Neural crest cell (in vitro differentiated cells): ENCODE measurements at regions not wholly inside any gene's neighbourhood (a gene's known extent, or its start where the extent isn't known, plus 50 kb on each side); places are given as distances from the start of the nearest gene placed in this dataset.

Experiments used
- DNase-seq: peaks from one replicate; pipeline ENCODE4 v3.0.0; 2021; ENCODE audit warnings: low read depth, mixed read lengths, low spot score
- H3K27ac Mint-ChIP-seq: one replicate; pipeline ENCODE4 v1.8.0; 2021; ENCODE audit warnings: mild to moderate bottlenecking, mixed read lengths; ENCODE audit not compliant: unreplicated experiment
- H3K27me3 Mint-ChIP-seq: 2 replicates; pipeline ENCODE4 v1.8.0; 2021; ENCODE audit warnings: low read depth, mild to moderate bottlenecking, mixed read lengths
- H3K36me3 Mint-ChIP-seq: 2 replicates; pipeline ENCODE4 v1.8.0; 2021; ENCODE audit warnings: low read depth, mild to moderate bottlenecking, mixed read lengths
- H3K4me1 Mint-ChIP-seq: 2 replicates; pipeline ENCODE4 v1.8.0; 2021; ENCODE audit warnings: mixed read lengths
- H3K4me3 Mint-ChIP-seq: one replicate; pipeline ENCODE4 v1.8.0; 2021; ENCODE audit warnings: mild to moderate bottlenecking, mixed read lengths
- H3K9me3 Mint-ChIP-seq: 2 replicates; pipeline ENCODE4 v1.8.0; 2021; ENCODE audit warnings: mixed read lengths
- TF ChIP-seq, protein P1 (sequence below): fragments of 200-600 bp; sonication (generic); conservative IDR thresholded peaks from 2 replicates; pipeline ENCODE4 v1.5.0; 2021; ENCODE audit warnings: antibody characterized with exemption, mild to moderate bottlenecking

DNA sequence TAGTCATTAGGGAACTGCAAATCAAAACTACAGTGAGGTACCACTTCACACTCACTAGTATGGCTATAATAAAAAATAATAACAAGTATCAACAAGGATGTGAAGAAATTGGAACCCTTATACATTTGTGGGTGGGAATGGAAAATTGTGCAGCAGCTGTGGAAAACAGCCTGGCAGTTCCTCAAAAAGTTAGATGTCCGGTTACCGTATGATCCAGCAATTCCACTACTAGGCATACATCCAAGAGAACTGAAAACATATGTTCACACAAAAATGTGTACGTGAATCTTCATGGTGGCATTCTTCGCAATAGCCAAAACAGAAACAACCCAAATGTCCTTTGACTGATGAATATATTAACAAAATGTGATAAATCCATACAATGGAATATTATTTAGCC, 187.9 kb upstream of the LYSMD4 start:
- H3K36me3 Mint-ChIP-seq = no peaks in the 10 kb centered on the region
- H3K4me1 Mint-ChIP-seq = peaks cover 10% of the 10 kb centered on the region
- no peak overlapping the region for H3K27ac Mint-ChIP-seq
- TF ChIP-seq, protein P1, sequence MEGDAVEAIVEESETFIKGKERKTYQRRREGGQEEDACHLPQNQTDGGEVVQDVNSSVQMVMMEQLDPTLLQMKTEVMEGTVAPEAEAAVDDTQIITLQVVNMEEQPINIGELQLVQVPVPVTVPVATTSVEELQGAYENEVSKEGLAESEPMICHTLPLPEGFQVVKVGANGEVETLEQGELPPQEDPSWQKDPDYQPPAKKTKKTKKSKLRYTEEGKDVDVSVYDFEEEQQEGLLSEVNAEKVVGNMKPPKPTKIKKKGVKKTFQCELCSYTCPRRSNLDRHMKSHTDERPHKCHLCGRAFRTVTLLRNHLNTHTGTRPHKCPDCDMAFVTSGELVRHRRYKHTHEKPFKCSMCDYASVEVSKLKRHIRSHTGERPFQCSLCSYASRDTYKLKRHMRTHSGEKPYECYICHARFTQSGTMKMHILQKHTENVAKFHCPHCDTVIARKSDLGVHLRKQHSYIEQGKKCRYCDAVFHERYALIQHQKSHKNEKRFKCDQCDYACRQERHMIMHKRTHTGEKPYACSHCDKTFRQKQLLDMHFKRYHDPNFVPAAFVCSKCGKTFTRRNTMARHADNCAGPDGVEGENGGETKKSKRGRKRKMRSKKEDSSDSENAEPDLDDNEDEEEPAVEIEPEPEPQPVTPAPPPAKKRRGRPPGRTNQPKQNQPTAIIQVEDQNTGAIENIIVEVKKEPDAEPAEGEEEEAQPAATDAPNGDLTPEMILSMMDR = no peak
- peaks cover 65% of the 10 kb centered on the region for H3K27me3 Mint-ChIP-seq
- no peaks in the 10 kb centered on the region for H3K9me3 Mint-ChIP-seq
- H3K4me3 Mint-ChIP-seq = no peak overlapping the region
- no peak for DNase-seq

DNA sequence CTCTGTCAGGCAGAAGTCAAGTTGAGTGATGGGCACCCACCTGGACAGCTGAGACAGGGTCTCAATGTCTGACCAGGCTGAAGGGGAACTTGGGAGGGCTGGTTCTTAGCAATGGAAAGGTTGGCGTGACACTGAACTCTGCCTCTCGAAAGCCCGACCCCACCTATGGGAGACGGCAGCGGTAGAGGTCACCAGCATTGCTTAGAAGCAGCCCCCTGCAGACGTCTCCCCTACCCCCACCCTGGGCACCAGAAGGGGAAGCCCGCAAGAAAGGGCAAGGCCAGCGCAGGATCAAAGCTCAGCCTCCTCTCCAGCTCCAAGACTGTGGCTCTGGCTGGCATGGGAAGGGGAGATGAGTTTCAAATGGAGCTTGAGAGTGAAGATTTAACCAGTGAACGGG, 184.8 kb upstream of the LYSMD4 start:
- H3K9me3 Mint-ChIP-seq = no peaks in the 10 kb centered on the region
- no peak overlapping the region for H3K27ac Mint-ChIP-seq
- peaks cover 34% of the 10 kb centered on the region for H3K27me3 Mint-ChIP-seq
- H3K4me3 Mint-ChIP-seq = no peak overlapping the region
- peaks cover 10% of the 10 kb centered on the region for H3K4me1 Mint-ChIP-seq
- H3K36me3 Mint-ChIP-seq = no peaks in the 10 kb centered on the region
- no peak for DNase-seq
- TF ChIP-seq, protein P1 = no peak

DNA sequence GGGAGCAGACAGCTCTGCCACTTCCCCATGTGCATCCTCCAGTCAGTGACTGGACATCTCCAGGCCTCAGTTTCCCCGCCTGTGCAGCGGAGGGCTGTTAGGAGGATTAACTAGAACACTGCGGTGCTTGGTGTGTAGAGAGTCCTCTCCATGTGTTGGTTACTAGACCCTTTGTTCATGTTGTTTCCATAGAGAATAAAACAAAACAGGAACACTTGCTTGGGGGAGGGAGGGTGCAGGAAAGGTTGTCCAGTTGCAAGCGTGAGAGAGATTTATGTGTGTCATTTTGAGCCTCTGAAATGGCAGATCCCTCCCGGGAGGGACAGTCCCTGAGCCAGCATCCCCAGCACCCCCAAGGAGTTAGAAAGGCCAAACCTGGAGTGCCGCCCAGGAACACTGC, 184.0 kb upstream of the LYSMD4 start:
- TF ChIP-seq, protein P1 = no peak
- no peaks in the 10 kb centered on the region for H3K36me3 Mint-ChIP-seq
- H3K27me3 Mint-ChIP-seq = peaks cover 29% of the 10 kb centered on the region
- peak overlapping the region; percentile 48 for H3K27ac Mint-ChIP-seq
- DNase-seq = no peak
- peaks cover 10% of the 10 kb centered on the region for H3K4me1 Mint-ChIP-seq
- H3K9me3 Mint-ChIP-seq = no peaks in the 10 kb centered on the region
- no peak overlapping the region for H3K4me3 Mint-ChIP-seq

DNA sequence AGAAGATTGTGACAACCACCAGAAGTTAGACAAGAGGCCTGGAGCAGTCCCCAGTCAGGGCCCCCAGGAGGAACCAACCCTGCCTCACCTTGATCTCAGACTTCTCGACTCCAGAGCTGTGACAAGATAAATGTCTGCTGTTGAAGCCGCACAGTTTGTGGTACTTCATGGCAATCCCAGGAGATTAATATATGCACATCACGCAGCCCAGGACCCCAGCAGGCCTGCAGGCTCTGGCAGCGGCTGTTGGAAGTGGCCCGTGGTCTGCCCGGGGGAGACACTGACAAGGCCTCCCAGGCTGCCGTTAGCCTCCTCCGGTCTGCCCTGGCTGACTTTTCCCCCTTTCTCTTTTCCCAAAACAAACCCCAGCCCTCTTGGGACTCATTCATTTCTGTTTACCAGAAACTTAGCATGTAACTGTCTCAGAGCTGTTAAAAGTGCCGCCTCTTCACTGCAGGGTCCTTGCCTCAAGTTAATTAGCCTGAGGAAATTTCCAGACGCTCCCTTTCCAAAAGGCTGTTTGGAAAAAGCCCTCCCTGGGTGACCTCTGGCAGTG, 183.5 kb upstream of the LYSMD4 start:
- Mint-ChIP-seq H3K27ac (no peak overlapping the region), H3K9me3 (no peaks in the 10 kb centered on the region), H3K36me3 (no peaks in the 10 kb centered on the region), H3K4me1 (peaks cover 10% of the 10 kb centered on the region), H3K4me3 (no peak overlapping the region), H3K27me3 (peaks cover 24% of the 10 kb centered on the region)
- TF ChIP-seq, protein P1 = no peak
- no peak for DNase-seq

DNA sequence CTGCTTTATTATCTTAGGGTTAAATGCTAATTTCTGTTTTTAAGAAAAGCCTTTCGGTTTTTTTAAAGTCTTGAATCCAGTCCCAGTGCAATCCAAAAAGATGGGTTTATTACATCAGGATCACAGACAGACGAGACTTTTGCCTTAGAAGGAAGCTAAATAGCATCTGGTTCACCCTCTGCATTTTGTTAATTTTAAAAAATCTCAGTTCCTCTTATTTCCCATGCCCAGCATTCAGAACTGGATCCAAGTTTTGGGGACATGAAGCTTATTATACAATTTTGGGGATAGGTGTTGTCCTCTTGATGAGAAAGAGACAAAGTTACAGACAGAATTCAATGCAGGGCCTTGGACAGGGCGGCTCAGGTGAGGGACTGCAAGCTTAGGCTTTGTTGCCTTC, 181.5 kb upstream of the LYSMD4 start:
- no peak overlapping the region for H3K27ac Mint-ChIP-seq
- TF ChIP-seq, protein P1 = no peak
- peaks cover 6% of the 10 kb centered on the region for H3K27me3 Mint-ChIP-seq
- no peak for DNase-seq
- H3K9me3 Mint-ChIP-seq = no peaks in the 10 kb centered on the region
- peaks cover 12% of the 10 kb centered on the region for H3K4me1 Mint-ChIP-seq
- H3K4me3 Mint-ChIP-seq = no peak overlapping the region
- H3K36me3 Mint-ChIP-seq = no peaks in the 10 kb centered on the region
